CD4-positive, alpha-beta memory T cell (primary cell): ENCODE measurements at regions not wholly inside any gene's neighbourhood (a gene's known extent, or its start where the extent isn't known, plus 50 kb on each side); places are given as distances from the start of the nearest gene placed in this dataset.

Experiments used
- CTCF ChIA-PET: fragments of 350-600 bp; sonication (Branson Sonifier 250); formaldehyde crosslinking; loops from one replicate; lab custom pipeline; 2021; ENCODE audit warnings: inconsistent platforms; ENCODE audit not compliant: partially characterized antibody; lab: Charles Lee
- POLR2A ChIA-PET: fragments of 350-600 bp; sonication (Branson Sonifier 250); formaldehyde crosslinking; loops from one replicate; lab custom pipeline; 2021; ENCODE audit not compliant: partially characterized antibody; lab: Charles Lee
- DNase-seq, 5 donors: peaks; one replicate each; pipeline versions ENCODE4 v3.0.0 to v3.0.0-alpha.2; 2020 to 2022; ENCODE audit warnings: mixed read lengths in 1 of 5
- H3K27ac ChIP-seq: one replicate; pipeline ENCODE4 v1.7.0; 2013; ENCODE audit warnings: low read depth, low read length
- H3K27me3 ChIP-seq: 2 replicates; pipeline ENCODE4 v1.7.0; 2013; ENCODE audit warnings: mild to moderate bottlenecking, low read length, moderate library complexity; ENCODE audit not compliant: insufficient read depth
- H3K36me3 ChIP-seq: 2 replicates; pipeline ENCODE4 v1.7.0; 2013; ENCODE audit warnings: mild to moderate bottlenecking, low read length, moderate library complexity; ENCODE audit not compliant: insufficient read depth
- H3K4me1 ChIP-seq: 2 replicates; pipeline ENCODE4 v1.7.0; 2013; ENCODE audit warnings: mild to moderate bottlenecking, low read length, moderate library complexity; ENCODE audit not compliant: insufficient read depth
- H3K4me3 ChIP-seq, 2 donors: one replicate each; pipeline ENCODE4 v1.7.0; 2013; ENCODE audit warnings: low read length in 2 of 2, mild to moderate bottlenecking in 1 of 2
- H3K9me3 ChIP-seq, 2 donors: one replicate each; pipeline ENCODE4 v1.7.0; 2013; ENCODE audit warnings: low read length in 2 of 2, control low read depth in 1 of 2; ENCODE audit not compliant: control insufficient read depth in 1 of 2
- H3K27ac Mint-ChIP-seq, 7 donors: one replicate each; pipeline ENCODE4 v1.8.0; 2020 to 2021; ENCODE audit warnings: mixed read lengths in 7 of 7, mild to moderate bottlenecking in 6 of 7, inconsistent platforms in 3 of 7, moderate library complexity in 3 of 7
- H3K27me3 Mint-ChIP-seq, 2 donors: one replicate each; pipeline ENCODE4 v1.8.0; 2020 to 2021; ENCODE audit warnings: mixed read lengths in 2 of 2
- H3K36me3 Mint-ChIP-seq, 2 donors: one replicate each; pipeline ENCODE4 v1.8.0; 2020 to 2021; ENCODE audit warnings: mixed read lengths in 2 of 2, inconsistent platforms in 1 of 2, mild to moderate bottlenecking in 1 of 2
- H3K4me1 Mint-ChIP-seq, 4 donors: one replicate each; pipeline ENCODE4 v1.8.0; 2020 to 2021; ENCODE audit warnings: mixed read lengths in 4 of 4, mild to moderate bottlenecking in 1 of 4
- H3K4me3 Mint-ChIP-seq, 8 donors: one replicate each; pipeline ENCODE4 v1.8.0; 2020 to 2021; ENCODE audit warnings: mixed read lengths in 8 of 8, mild to moderate bottlenecking in 7 of 8, moderate library complexity in 6 of 8, inconsistent platforms in 3 of 8
- H3K9me3 Mint-ChIP-seq, 8 donors: one replicate each; pipeline ENCODE4 v1.8.0; 2020 to 2021; ENCODE audit warnings: mixed read lengths in 8 of 8, mild to moderate bottlenecking in 5 of 8, inconsistent platforms in 3 of 8, moderate library complexity in 1 of 8
- intact Hi-C: fragments of 100-400 bp; cut with micrococcal nuclease; formaldehyde crosslinking; loops from one replicate; pipeline ENCODE4 v1.15.1; 2023

GRCh38 chr2:238584617-238585016, 157.9 kb downstream of the ASB1 start:
- H3K9me3 Mint-ChIP-seq: peaks cover 0 to 3% (median 0%) of the 10 kb centered on the region in 8 donors
- H3K36me3 ChIP-seq: no peaks in the 10 kb centered on the region
- H3K4me3 ChIP-seq: no peak overlapping the region
- intact Hi-C loops: no loop called here
- ChIA-PET CTCF (no interaction called here), POLR2A (no interaction called here)
- H3K4me1 ChIP-seq: no peaks in the 10 kb centered on the region
- H3K27ac Mint-ChIP-seq: no peak overlapping the region
- no peaks in the 10 kb centered on the region for H3K4me1 Mint-ChIP-seq
- no peak overlapping the region for H3K4me3 Mint-ChIP-seq
- H3K27ac ChIP-seq: no peak overlapping the region
- no peaks in the 10 kb centered on the region for H3K36me3 Mint-ChIP-seq
- no peaks in the 10 kb centered on the region for H3K27me3 ChIP-seq
- no peak for DNase-seq
- H3K27me3 Mint-ChIP-seq: peaks cover 3 to 8% of the 10 kb centered on the region in 2 donors
- no peaks in the 10 kb centered on the region for H3K9me3 ChIP-seq

- no peak overlapping the region for H3K27ac ChIP-seq
- H3K4me1 Mint-ChIP-seq: no peaks in the 10 kb centered on the region
- no peak overlapping the region for H3K27ac Mint-ChIP-seq
- H3K4me3 Mint-ChIP-seq: no peak overlapping the region
- POLR2A ChIA-PET: no interaction called here
- no peaks in the 10 kb centered on the region for H3K4me1 ChIP-seq
- no peaks in the 10 kb centered on the region for H3K36me3 Mint-ChIP-seq
- intact Hi-C loops: no loop called here
- H3K27me3 ChIP-seq: no peaks in the 10 kb centered on the region
- peaks cover 0 to 3% (median 0%) of the 10 kb centered on the region in 8 donors for H3K9me3 Mint-ChIP-seq
- H3K4me3 ChIP-seq: no peak overlapping the region
- peaks cover 0 to 3% of the 10 kb centered on the region in 2 donors for H3K27me3 Mint-ChIP-seq
- CTCF ChIA-PET: interaction anchor here (1.2 kb wide), 1 partner anchor 15 kb away, joined by 3 read pairs; no protein-coding TSS in a partner anchor
- H3K36me3 ChIP-seq: no peaks in the 10 kb centered on the region
- DNase-seq: no peak
- no peaks in the 10 kb centered on the region for H3K9me3 ChIP-seq
These were observed 159.4 kb downstream of the ASB1 start for GRCh38 chr2:238585836-238586821.

GRCh38 chr2:238586931-238587775, 160.4 kb downstream of the ASB1 start:
- no peak overlapping the region for H3K27ac ChIP-seq
- H3K4me3 ChIP-seq: no peak overlapping the region
- no peaks in the 10 kb centered on the region for H3K4me1 ChIP-seq
- POLR2A ChIA-PET: no interaction called here
- no peaks in the 10 kb centered on the region for H3K36me3 ChIP-seq
- no peaks in the 10 kb centered on the region for H3K9me3 ChIP-seq
- Mint-ChIP-seq H3K27me3 (peaks cover 0 to 2% of the 10 kb centered on the region in 2 donors), H3K4me3 (no peak overlapping the region), H3K36me3 (no peaks in the 10 kb centered on the region), H3K27ac (no peak overlapping the region), H3K9me3 (peaks cover 0 to 3% (median 0%) of the 10 kb centered on the region in 8 donors), H3K4me1 (no peaks in the 10 kb centered on the region)
- H3K27me3 ChIP-seq: no peaks in the 10 kb centered on the region
- CTCF ChIA-PET: interaction anchor here (1.2 kb wide), 1 partner anchor 14 kb away, joined by 3 read pairs; no protein-coding TSS in a partner anchor
- intact Hi-C loops: no loop called here
- no peak for DNase-seq

- Mint-ChIP-seq H3K9me3 (peaks cover 0 to 2% (median 0%) of the 10 kb centered on the region in 8 donors), H3K36me3 (no peaks in the 10 kb centered on the region), H3K4me3 (no peak overlapping the region), H3K27ac (no peak overlapping the region), H3K27me3 (peaks cover 0 to 2% of the 10 kb centered on the region in 2 donors), H3K4me1 (no peaks in the 10 kb centered on the region)
- Histone ChIP-seq H3K27ac (no peak overlapping the region), H3K4me3 (no peak overlapping the region), H3K27me3 (no peaks in the 10 kb centered on the region), H3K4me1 (no peaks in the 10 kb centered on the region), H3K36me3 (no peaks in the 10 kb centered on the region), H3K9me3 (no peaks in the 10 kb centered on the region)
- ChIA-PET POLR2A (no interaction called here), CTCF (no interaction called here)
- DNase-seq: no peak
- intact Hi-C loops: no loop called here
These were observed 161.3 kb downstream of the ASB1 start for GRCh38 chr2:238587776-238588660.

GRCh38 chr2:238589591-238590460, 163.1 kb downstream of the ASB1 start:
- POLR2A ChIA-PET: no interaction called here
- no peaks in the 10 kb centered on the region for H3K4me1 Mint-ChIP-seq
- no peak overlapping the region for H3K27ac Mint-ChIP-seq
- Histone ChIP-seq H3K27me3 (no peaks in the 10 kb centered on the region), H3K36me3 (no peaks in the 10 kb centered on the region), H3K4me3 (no peak overlapping the region), H3K27ac (no peak overlapping the region), H3K9me3 (no peaks in the 10 kb centered on the region), H3K4me1 (no peaks in the 10 kb centered on the region)
- peaks cover 0 to 4% of the 10 kb centered on the region in 2 donors for H3K27me3 Mint-ChIP-seq
- H3K4me3 Mint-ChIP-seq: no peak overlapping the region
- no peak for DNase-seq
- intact Hi-C loops: no loop called here
- peaks cover 0 to 2% (median 0%) of the 10 kb centered on the region in 8 donors for H3K9me3 Mint-ChIP-seq
- H3K36me3 Mint-ChIP-seq: no peaks in the 10 kb centered on the region
- CTCF ChIA-PET: no interaction called here

GRCh38 chr2:238591732-238592131, 165.0 kb downstream of the ASB1 start:
- Histone ChIP-seq H3K4me3 (no peak overlapping the region), H3K4me1 (no peaks in the 10 kb centered on the region), H3K9me3 (no peaks in the 10 kb centered on the region), H3K27ac (no peak overlapping the region), H3K36me3 (no peaks in the 10 kb centered on the region), H3K27me3 (no peaks in the 10 kb centered on the region)
- peaks cover 4% of the 10 kb centered on the region in 2 donors for H3K27me3 Mint-ChIP-seq
- H3K36me3 Mint-ChIP-seq: no peaks in the 10 kb centered on the region
- H3K9me3 Mint-ChIP-seq: peaks cover 0 to 2% (median 0%) of the 10 kb centered on the region in 8 donors
- POLR2A ChIA-PET: no interaction called here
- H3K4me3 Mint-ChIP-seq: no peak overlapping the region
- DNase-seq: no peak
- CTCF ChIA-PET: no interaction called here
- H3K4me1 Mint-ChIP-seq: no peaks in the 10 kb centered on the region
- H3K27ac Mint-ChIP-seq: no peak overlapping the region
- intact Hi-C loops: no loop called here
